ENCODE measurements at regions not wholly inside any gene's neighbourhood (a gene's known extent, or its start where the extent isn't known, plus 50 kb on each side); places are given as distances from the start of the nearest gene placed in this dataset.

GRCh38 chr13:80577926-80578670, 237.2 kb upstream of the SPRY2 start:
- Histone ChIP-seq H3K4me3 (no peak overlapping the region), H3K4me1 (no peaks in the 10 kb centered on the region), H3K27ac (no peak overlapping the region), H3K9me3 (no peaks in the 10 kb centered on the region), H3K27me3 (ENCODE audit: insufficient read depth in 3 of 3, low read length in 2 of 3) (no peaks in the 10 kb centered on the region), H3K36me3 (ENCODE audit: insufficient read depth in 1 of 2, low read depth in 1 of 2) (no peaks in the 10 kb centered on the region)
- no peak for TF ChIP-seq CTCF (IDR thresholded peaks at IDR 0.05)
- peak in 1 of 2 donors; percentile 15 for DNase-seq
- WGBS, 3 donors: 84 to 85% (median 85%) methylated on average over 10 of the region's 10 CpGs
- intact Hi-C loops (cut with DNase I): no loop called here
- ATAC-seq: no peak

- Histone ChIP-seq H3K4me3 (no peak overlapping the region), H3K36me3 (ENCODE audit: insufficient read depth in 1 of 2, low read depth in 1 of 2) (no peaks in the 10 kb centered on the region), H3K27ac (no peak overlapping the region), H3K4me1 (no peaks in the 10 kb centered on the region), H3K9me3 (no peaks in the 10 kb centered on the region), H3K27me3 (ENCODE audit: insufficient read depth in 3 of 3, low read length in 2 of 3) (no peaks in the 10 kb centered on the region)
- ATAC-seq (no peak), DNase-seq (no peak)
- intact Hi-C loops (cut with DNase I): no loop called here
- WGBS, 3 donors: 64 to 87% (median 74%) methylated on average over 5 of the region's 5 CpGs
- no peak for TF ChIP-seq CTCF (IDR thresholded peaks at IDR 0.05)
Measured at GRCh38 chr13:80577285-80577684, 236.4 kb upstream of the SPRY2 start.

- no peaks in the 10 kb centered on the region for H3K36me3 ChIP-seq (ENCODE audit: insufficient read depth in 1 of 2, low read depth in 1 of 2)
- TF ChIP-seq CTCF (IDR thresholded peaks at IDR 0.05): no peak
- ATAC-seq (no peak), DNase-seq (no peak)
- H3K27ac ChIP-seq: no peak overlapping the region
- intact Hi-C loops (cut with DNase I): no loop called here
- 38 to 55% (median 50%) methylated on average over 6 of the region's 6 CpGs for WGBS, 3 donors
- no peaks in the 10 kb centered on the region for H3K4me1 ChIP-seq
- H3K27me3 ChIP-seq (ENCODE audit: insufficient read depth in 3 of 3, low read length in 2 of 3): no peaks in the 10 kb centered on the region
- H3K9me3 ChIP-seq: no peaks in the 10 kb centered on the region
- no peak overlapping the region for H3K4me3 ChIP-seq
Measured at GRCh38 chr13:80574113-80574850, 233.4 kb upstream of the SPRY2 start.

GRCh38 chr13:80572923-80573316, 232.0 kb upstream of the SPRY2 start:
- intact Hi-C loops (cut with DNase I): no loop called here
- Histone ChIP-seq H3K4me3 (no peak overlapping the region), H3K27ac (no peak overlapping the region), H3K4me1 (no peaks in the 10 kb centered on the region), H3K9me3 (no peaks in the 10 kb centered on the region), H3K27me3 (ENCODE audit: insufficient read depth in 3 of 3, low read length in 2 of 3) (no peaks in the 10 kb centered on the region), H3K36me3 (ENCODE audit: insufficient read depth in 1 of 2, low read depth in 1 of 2) (no peaks in the 10 kb centered on the region)
- TF ChIP-seq CTCF (IDR thresholded peaks at IDR 0.05): no peak
- 79 to 82% (median 81%) methylated on average over 5 of the region's 5 CpGs for WGBS, 3 donors
- ATAC-seq: no peak
- DNase-seq: no peak
